Gastrocnemius medialis (tissue), 4 donors: ENCODE measurements at regions not wholly inside any gene's neighbourhood (a gene's known extent, or its start where the extent isn't known, plus 50 kb on each side); places are given as distances from the start of the nearest gene placed in this dataset.

Source experiments
- ATAC-seq, 2 donors: fragments of 150-250 bp; one replicate each; pipeline ENCODE4 v1.9.1; 2016
- DNase-seq, 2 donors: peaks; one replicate each; pipeline ENCODE4 v3.0.0-alpha.2; 2019
- H3K27ac ChIP-seq, 4 donors: fragments of 200-600 bp; sonication (generic); 1 replicate in 1 of 4; 2 replicates in 3 of 4; pipeline ENCODE4 v1.5.1; 2016 to 2018; ENCODE audit warnings: mild to moderate bottlenecking in 2 of 4, moderate library complexity in 1 of 4
- H3K27me3 ChIP-seq, 3 donors: fragments of 200-600 bp; sonication (generic) in 2 of 3; 1 replicate in 1 of 3; 2 replicates in 2 of 3; pipeline versions ENCODE4 v1.5.1 to v1.6.0; 2016 to 2019; ENCODE audit warnings: mild to moderate bottlenecking in 1 of 3, moderate library complexity in 1 of 3
- H3K36me3 ChIP-seq, 2 donors: fragments of 200-600 bp; sonication (generic) in 1 of 2; one replicate each; pipeline ENCODE4 v1.5.1; 2017 to 2018
- H3K4me1 ChIP-seq, 2 donors: fragments of 200-600 bp; sonication (generic) in 1 of 2; one replicate each; pipeline ENCODE4 v1.5.1; 2016 to 2017; ENCODE audit warnings: mild to moderate bottlenecking in 2 of 2
- H3K4me3 ChIP-seq, 4 donors: fragments of 200-600 bp; sonication (generic) in 3 of 4; 1 replicate in 1 of 4; 2 replicates in 3 of 4; pipeline ENCODE4 v1.5.1; 2016 to 2019; ENCODE audit warnings: mild to moderate bottlenecking in 2 of 4
- H3K9me3 ChIP-seq, 3 donors: fragments of 200-600 bp; sonication (generic) in 2 of 3; 1 replicate in 1 of 3; 2 replicates in 2 of 3; pipeline ENCODE4 v1.5.1; 2016 to 2019
- POLR2A ChIP-seq, 2 donors: fragments of 450-650 bp; IDR thresholded peaks; one replicate each; pipeline ENCODE4 v1.6.1; 2017; ENCODE audit warnings: antibody characterized with exemption in 2 of 2, mild to moderate bottlenecking in 2 of 2, moderate library complexity in 2 of 2
- in situ Hi-C, 4 donors: fragments of 200-750 bp; cut with MboI; loops; one replicate each; pipeline versions ENCODE4 v1.15.0 to v1.8.0; 2017; ENCODE audit warnings: low sequenced_read_pairs in 4 of 4
- intact Hi-C: fragments of 100-400 bp; cut with DNase I; formaldehyde crosslinking; loops from one replicate; pipeline ENCODE4 v1.15.1; 2023; ENCODE audit warnings: low total_unique reads
- TF ChIP-seq, protein P1 (sequence below), 5 experiments: fragments of 450-650 bp in 3 of 5; fragments of 200-600 bp in 2 of 5; sonication (generic) in 2 of 5; IDR thresholded peaks in 4 of 5; conservative IDR thresholded peaks in 1 of 5; 1 replicate in 4 of 5; 2 replicates in 1 of 5; pipeline ENCODE4 v1.5.1; 2016 to 2019; ENCODE audit warnings: antibody characterized with exemption in 5 of 5, mild to moderate bottlenecking in 3 of 5, moderate library complexity in 3 of 5

DNA sequence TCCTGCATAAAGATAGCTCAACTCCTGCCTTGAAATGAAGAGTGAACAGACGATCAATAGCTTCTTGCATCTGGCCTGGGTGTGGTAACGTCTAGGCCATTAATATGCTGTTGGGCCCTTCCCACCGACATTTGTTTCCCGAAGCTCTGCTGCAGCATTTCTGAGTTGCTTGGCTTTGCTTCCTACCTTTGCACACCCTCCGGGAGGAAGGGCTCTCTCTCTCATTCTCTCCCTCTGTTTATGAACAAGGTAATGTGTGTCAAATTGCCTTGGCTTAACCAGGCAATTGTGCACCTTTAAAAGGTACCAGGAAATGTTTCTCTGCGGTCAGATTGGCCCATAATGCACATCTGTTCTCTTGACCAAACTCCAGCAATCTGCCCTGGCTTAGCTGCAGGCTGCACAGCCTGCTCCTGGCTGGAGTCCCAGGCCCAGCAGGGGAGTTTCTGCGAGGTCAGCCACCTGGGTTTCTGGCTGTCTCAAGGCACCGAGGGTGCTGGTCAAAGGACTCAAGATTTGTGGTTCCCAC is 223.7 kb downstream of the SNX10 start:
- Histone ChIP-seq H3K27ac (no peak overlapping the region), H3K36me3 (no peaks in the 10 kb centered on the region), H3K27me3 (peaks cover 0 to 2% (median 0%) of the 10 kb centered on the region in 3 donors), H3K9me3 (no peaks in the 10 kb centered on the region), H3K4me3 (no peak overlapping the region), H3K4me1 (no peaks in the 10 kb centered on the region)
- TF ChIP-seq, protein P1, sequence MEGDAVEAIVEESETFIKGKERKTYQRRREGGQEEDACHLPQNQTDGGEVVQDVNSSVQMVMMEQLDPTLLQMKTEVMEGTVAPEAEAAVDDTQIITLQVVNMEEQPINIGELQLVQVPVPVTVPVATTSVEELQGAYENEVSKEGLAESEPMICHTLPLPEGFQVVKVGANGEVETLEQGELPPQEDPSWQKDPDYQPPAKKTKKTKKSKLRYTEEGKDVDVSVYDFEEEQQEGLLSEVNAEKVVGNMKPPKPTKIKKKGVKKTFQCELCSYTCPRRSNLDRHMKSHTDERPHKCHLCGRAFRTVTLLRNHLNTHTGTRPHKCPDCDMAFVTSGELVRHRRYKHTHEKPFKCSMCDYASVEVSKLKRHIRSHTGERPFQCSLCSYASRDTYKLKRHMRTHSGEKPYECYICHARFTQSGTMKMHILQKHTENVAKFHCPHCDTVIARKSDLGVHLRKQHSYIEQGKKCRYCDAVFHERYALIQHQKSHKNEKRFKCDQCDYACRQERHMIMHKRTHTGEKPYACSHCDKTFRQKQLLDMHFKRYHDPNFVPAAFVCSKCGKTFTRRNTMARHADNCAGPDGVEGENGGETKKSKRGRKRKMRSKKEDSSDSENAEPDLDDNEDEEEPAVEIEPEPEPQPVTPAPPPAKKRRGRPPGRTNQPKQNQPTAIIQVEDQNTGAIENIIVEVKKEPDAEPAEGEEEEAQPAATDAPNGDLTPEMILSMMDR (IDR thresholded peaks at IDR 0.05 in 4 of 5, conservative IDR thresholded peaks at IDR 0.05 in 1 of 5) = no peak
- no peak for TF ChIP-seq POLR2A (IDR thresholded peaks at IDR 0.05)
- no peak for ATAC-seq
- DNase-seq = no peak
- in situ Hi-C loops (no loop called here), intact Hi-C loops (no loop called here)

DNA sequence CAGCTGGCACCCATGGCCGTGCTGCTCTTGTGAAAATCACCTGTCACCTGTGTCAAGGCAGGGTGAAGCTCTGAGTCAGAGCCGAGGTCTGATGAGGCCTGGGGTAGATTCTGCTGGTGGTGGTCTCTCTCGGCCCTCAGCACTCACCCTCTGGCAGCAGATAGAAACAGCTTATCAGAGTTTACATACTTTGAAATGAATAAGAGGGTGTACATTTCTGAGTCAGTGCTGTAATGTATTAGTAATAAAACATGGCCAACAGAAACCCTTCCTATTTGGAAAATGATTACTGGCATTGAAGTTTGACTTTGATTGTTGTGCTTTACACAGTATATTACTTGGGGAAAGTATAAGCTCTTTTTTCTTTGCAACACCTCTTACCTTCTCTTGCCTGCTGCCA is 228.8 kb downstream of the SNX10 start:
- Histone ChIP-seq H3K27me3 (no peaks in the 10 kb centered on the region), H3K4me3 (no peak overlapping the region), H3K27ac (no peak overlapping the region), H3K36me3 (no peaks in the 10 kb centered on the region), H3K9me3 (no peaks in the 10 kb centered on the region), H3K4me1 (no peaks in the 10 kb centered on the region)
- ATAC-seq (no peak), DNase-seq (no peak)
- intact Hi-C loops (no loop called here), in situ Hi-C loops (no loop called here)
- TF ChIP-seq, protein P1 (IDR thresholded peaks at IDR 0.05 in 4 of 5, conservative IDR thresholded peaks at IDR 0.05 in 1 of 5) = no peak
- TF ChIP-seq POLR2A (IDR thresholded peaks at IDR 0.05) = no peak

DNA sequence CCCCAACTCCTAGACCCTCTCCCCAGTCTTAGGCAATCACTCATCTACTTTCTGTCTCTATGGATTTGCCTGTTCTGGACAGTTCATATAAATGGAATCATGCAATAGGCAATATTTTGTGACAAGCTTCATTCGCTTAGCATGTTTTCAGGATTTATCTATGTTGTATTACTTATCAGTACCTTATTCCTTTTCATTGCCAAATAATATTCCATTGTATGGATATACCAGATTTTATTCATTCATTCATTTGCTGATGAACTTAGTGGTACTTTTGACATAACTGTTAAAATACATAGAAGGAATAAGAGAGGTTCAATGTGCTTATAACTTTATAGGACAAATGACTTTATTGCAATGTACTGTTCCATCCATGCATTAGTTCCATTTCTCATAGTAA is 231.0 kb downstream of the SNX10 start:
- ATAC-seq (no peak), DNase-seq (no peak)
- no peak overlapping the region for H3K4me3 ChIP-seq
- no peaks in the 10 kb centered on the region for H3K36me3 ChIP-seq
- in situ Hi-C loops = no loop called here
- H3K4me1 ChIP-seq = no peaks in the 10 kb centered on the region
- intact Hi-C loops = no loop called here
- no peak overlapping the region for H3K27ac ChIP-seq
- TF ChIP-seq, protein P1 (IDR thresholded peaks at IDR 0.05 in 4 of 5, conservative IDR thresholded peaks at IDR 0.05 in 1 of 5) = no peak
- no peak for TF ChIP-seq POLR2A (IDR thresholded peaks at IDR 0.05)
- no peaks in the 10 kb centered on the region for H3K27me3 ChIP-seq
- no peaks in the 10 kb centered on the region for H3K9me3 ChIP-seq

DNA sequence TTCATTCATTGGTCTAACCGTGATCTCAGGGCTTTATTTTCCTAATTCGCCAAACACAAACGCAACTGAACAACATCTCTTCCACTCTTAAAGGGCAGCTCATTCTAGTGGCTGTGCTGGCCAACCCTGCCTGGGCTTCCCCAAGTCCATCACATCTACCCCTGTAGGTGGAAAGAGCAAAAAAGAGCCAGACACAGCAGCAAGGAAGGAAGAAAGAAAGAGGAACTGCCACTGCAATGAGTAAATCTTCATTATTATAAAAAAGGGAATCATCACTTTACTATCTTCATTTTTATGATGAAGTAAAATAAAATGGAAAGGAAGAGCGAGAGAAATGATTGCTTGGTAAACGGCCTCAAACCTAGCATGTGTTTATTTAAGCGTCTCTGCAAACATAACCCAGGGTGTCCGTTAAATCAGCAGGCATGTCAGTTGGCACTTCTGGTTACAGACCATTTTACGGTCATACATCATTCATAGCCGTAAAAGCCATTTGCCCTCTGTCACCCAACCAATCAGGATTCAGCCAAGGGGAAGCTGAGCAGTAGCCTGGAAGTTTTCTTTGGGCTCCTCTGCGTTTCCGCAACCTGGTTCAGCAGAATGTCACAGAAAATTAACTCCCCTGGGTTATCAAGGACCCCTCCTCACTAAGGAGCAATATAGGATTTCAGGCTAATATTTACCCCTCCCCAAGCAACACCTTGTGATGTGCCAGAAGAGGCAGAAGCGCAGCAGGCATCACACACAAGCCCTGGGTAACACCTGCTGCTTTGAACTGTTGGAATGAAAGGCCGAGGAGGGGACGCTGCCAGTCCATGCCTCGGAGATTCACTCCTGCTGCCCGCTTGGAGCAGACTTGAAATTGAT is 234.0 kb downstream of the SNX10 start:
- H3K27me3 ChIP-seq = no peaks in the 10 kb centered on the region
- ATAC-seq = no peak
- intact Hi-C loops = no loop called here
- in situ Hi-C loops = no loop called here
- no peaks in the 10 kb centered on the region for H3K4me1 ChIP-seq
- H3K36me3 ChIP-seq = no peaks in the 10 kb centered on the region
- no peak overlapping the region for H3K27ac ChIP-seq
- no peak for DNase-seq
- H3K9me3 ChIP-seq = no peaks in the 10 kb centered on the region
- H3K4me3 ChIP-seq = no peak overlapping the region
- no peak for TF ChIP-seq POLR2A (IDR thresholded peaks at IDR 0.05)
- TF ChIP-seq, protein P1 (IDR thresholded peaks at IDR 0.05 in 4 of 5, conservative IDR thresholded peaks at IDR 0.05 in 1 of 5) = no peak
